ENCODE measurements at regions not wholly inside any gene's neighbourhood (a gene's known extent, or its start where the extent isn't known, plus 50 kb on each side); places are given as distances from the start of the nearest gene placed in this dataset.

DNA sequence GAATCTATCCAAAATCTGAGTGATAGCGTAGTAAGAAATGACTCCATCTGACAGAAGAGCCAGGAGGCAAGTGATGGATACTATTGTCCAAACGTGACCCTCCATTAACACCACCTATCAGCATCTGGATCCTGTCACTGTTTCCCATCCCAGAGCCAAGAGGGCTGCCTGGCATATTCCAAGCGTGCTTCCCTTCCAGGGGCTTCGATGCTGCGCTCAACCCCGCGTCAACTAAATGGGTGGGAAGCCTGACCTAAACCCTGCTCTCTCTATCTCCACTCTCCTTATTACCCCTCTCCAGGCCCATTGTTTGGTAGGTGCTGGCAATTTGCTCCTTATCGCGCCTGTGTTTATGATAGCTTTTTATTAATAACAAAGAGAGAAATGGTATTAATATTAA is 83.2 kb downstream of the NR2F2 start:
- TF ChIP-seq TAF1 (IDR thresholded peaks at IDR 0.05; ENCODE audit: borderline replicate concordance, insufficient read depth, low read length) (no peak), POLR2AphosphoS5 (IDR thresholded peaks at IDR 0.05; ENCODE audit: low read depth, low read length) (no peak), SIN3A (IDR thresholded peaks at IDR 0.05; ENCODE audit: borderline replicate concordance, insufficient read depth, low read length) (no peak), FOXP2 (optimal IDR thresholded peaks at IDR 0.05; ENCODE audit: borderline replicate concordance, extremely low read depth, extremely low read length, insufficient read depth) (no peak)
- TF ChIP-seq, protein P1, sequence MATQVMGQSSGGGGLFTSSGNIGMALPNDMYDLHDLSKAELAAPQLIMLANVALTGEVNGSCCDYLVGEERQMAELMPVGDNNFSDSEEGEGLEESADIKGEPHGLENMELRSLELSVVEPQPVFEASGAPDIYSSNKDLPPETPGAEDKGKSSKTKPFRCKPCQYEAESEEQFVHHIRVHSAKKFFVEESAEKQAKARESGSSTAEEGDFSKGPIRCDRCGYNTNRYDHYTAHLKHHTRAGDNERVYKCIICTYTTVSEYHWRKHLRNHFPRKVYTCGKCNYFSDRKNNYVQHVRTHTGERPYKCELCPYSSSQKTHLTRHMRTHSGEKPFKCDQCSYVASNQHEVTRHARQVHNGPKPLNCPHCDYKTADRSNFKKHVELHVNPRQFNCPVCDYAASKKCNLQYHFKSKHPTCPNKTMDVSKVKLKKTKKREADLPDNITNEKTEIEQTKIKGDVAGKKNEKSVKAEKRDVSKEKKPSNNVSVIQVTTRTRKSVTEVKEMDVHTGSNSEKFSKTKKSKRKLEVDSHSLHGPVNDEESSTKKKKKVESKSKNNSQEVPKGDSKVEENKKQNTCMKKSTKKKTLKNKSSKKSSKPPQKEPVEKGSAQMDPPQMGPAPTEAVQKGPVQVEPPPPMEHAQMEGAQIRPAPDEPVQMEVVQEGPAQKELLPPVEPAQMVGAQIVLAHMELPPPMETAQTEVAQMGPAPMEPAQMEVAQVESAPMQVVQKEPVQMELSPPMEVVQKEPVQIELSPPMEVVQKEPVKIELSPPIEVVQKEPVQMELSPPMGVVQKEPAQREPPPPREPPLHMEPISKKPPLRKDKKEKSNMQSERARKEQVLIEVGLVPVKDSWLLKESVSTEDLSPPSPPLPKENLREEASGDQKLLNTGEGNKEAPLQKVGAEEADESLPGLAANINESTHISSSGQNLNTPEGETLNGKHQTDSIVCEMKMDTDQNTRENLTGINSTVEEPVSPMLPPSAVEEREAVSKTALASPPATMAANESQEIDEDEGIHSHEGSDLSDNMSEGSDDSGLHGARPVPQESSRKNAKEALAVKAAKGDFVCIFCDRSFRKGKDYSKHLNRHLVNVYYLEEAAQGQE (IDR thresholded peaks at IDR 0.05; ENCODE audit: insufficient read depth in 1 of 2, low read depth in 2 of 2, low read length in 2 of 2): no peak

Measured in PFSK-1 (cell line).